CD4-positive, alpha-beta T cell (primary cell): ENCODE measurements at regions not wholly inside any gene's neighbourhood (a gene's known extent, or its start where the extent isn't known, plus 50 kb on each side); places are given as distances from the start of the nearest gene placed in this dataset.

Experiments
- ATAC-seq: fragments of 200-7000 bp; cut with Tn5 transposase; one replicate; pipeline ENCODE4 v1.10.0; 2022; ENCODE audit warnings: mild to moderate bottlenecking; ENCODE audit not compliant: poor library complexity
- CTCF ChIA-PET: fragments of 350-600 bp; sonication (Branson Sonifier 250); formaldehyde crosslinking; loops from one replicate; lab custom pipeline; 2021; ENCODE audit warnings: antibody characterized with exemption, inconsistent platforms; lab: Charles Lee
- POLR2A ChIA-PET: fragments of 350-600 bp; sonication (Branson Sonifier 250); formaldehyde crosslinking; loops from one replicate; lab custom pipeline; 2021; ENCODE audit warnings: antibody characterized with exemption, inconsistent platforms; lab: Charles Lee
- DNase-seq, 14 experiments: peaks; one replicate each; pipeline ENCODE4 v3.0.0-alpha.2; 2013 to 2020; ENCODE audit warnings: mixed read lengths in 2 of 14
- H3K27ac ChIP-seq, 2 donors: one replicate each; pipeline versions ENCODE4 v1.5.1 to v1.7.0; 2013; ENCODE audit warnings: low read length in 2 of 2, low read depth in 1 of 2, mild to moderate bottlenecking in 1 of 2
- H3K27me3 ChIP-seq, 2 experiments: 1 replicate in 1 of 2; 2 replicates in 1 of 2; pipeline versions ENCODE4 v1.6.1 to v1.7.0; 2013; ENCODE audit warnings: low read length in 2 of 2, control low read depth in 1 of 2, mild to moderate bottlenecking in 1 of 2, moderate library complexity in 1 of 2; ENCODE audit not compliant: insufficient read depth in 2 of 2, control insufficient read depth in 1 of 2
- H3K36me3 ChIP-seq: one replicate; pipeline ENCODE4 v1.6.1; 2013; ENCODE audit warnings: low read length, control low read depth; ENCODE audit not compliant: insufficient read depth
- H3K4me1 ChIP-seq: one replicate; pipeline ENCODE4 v1.6.1; 2013; ENCODE audit warnings: low read length, control low read depth; ENCODE audit not compliant: insufficient read depth
- H3K4me3 ChIP-seq: one replicate; pipeline ENCODE4 v1.5.1; 2013; ENCODE audit warnings: mild to moderate bottlenecking, low read length, moderate library complexity
- H3K9me3 ChIP-seq, 2 experiments: 1 replicate in 1 of 2; 2 replicates in 1 of 2; pipeline versions ENCODE4 v1.6.1 to v1.7.0; 2013; ENCODE audit warnings: low read length in 2 of 2, mild to moderate bottlenecking in 2 of 2, control low read depth in 1 of 2, moderate library complexity in 1 of 2; ENCODE audit not compliant: control insufficient read depth in 1 of 2, insufficient read depth in 1 of 2
- H3K27ac Mint-ChIP-seq: one replicate; pipeline ENCODE4 v1.8.0; 2020; ENCODE audit warnings: mixed read lengths
- H3K27me3 Mint-ChIP-seq: one replicate; pipeline ENCODE4 v1.8.0; 2021; ENCODE audit warnings: mixed read lengths
- H3K36me3 Mint-ChIP-seq: one replicate; pipeline ENCODE4 v1.8.0; 2021; ENCODE audit warnings: low read depth, mixed read lengths
- H3K4me1 Mint-ChIP-seq: one replicate; pipeline ENCODE4 v1.8.0; 2021; ENCODE audit warnings: low read depth, mixed read lengths
- H3K4me3 Mint-ChIP-seq: one replicate; pipeline ENCODE4 v1.8.0; 2020; ENCODE audit warnings: mild to moderate bottlenecking, mixed read lengths
- H3K9me3 Mint-ChIP-seq: one replicate; pipeline ENCODE4 v1.8.0; 2020; ENCODE audit warnings: mixed read lengths
- CTCF ChIP-seq: fragments of 200-600 bp; IDR thresholded peaks from one replicate; pipeline ENCODE4 v1.8.0; 2022; ENCODE audit warnings: antibody characterized with exemption, mild to moderate bottlenecking
- intact Hi-C, 2 experiments: fragments of 100-400 bp; cut with DNase I in 1 of 2; cut with micrococcal nuclease in 1 of 2; formaldehyde crosslinking; loops; one replicate each; pipeline versions ENCODE4 v1.15.1 to v1.9.0; 2023 to 2025; cut with DNase I, micrococcal nuclease

- no peaks in the 10 kb centered on the region for H3K27me3 Mint-ChIP-seq
- CTCF ChIA-PET = no interaction called here
- Histone ChIP-seq H3K9me3 (peaks cover 7 to 14% of the 10 kb centered on the region in 2 experiments), H3K27me3 (no peaks in the 10 kb centered on the region), H3K36me3 (no peaks in the 10 kb centered on the region), H3K27ac (no peak overlapping the region), H3K4me3 (no peak overlapping the region), H3K4me1 (no peaks in the 10 kb centered on the region)
- no peaks in the 10 kb centered on the region for H3K36me3 Mint-ChIP-seq
- DNase-seq = no peak
- ATAC-seq = no peak
- no peak overlapping the region for H3K27ac Mint-ChIP-seq
- H3K4me3 Mint-ChIP-seq = no peak overlapping the region
- intact Hi-C loops = no loop called here
- POLR2A ChIA-PET = no interaction called here
- H3K4me1 Mint-ChIP-seq = no peaks in the 10 kb centered on the region
- H3K9me3 Mint-ChIP-seq = peaks cover 11% of the 10 kb centered on the region
- no peak for TF ChIP-seq CTCF
Measured at GRCh38 chr6:126264265-126264664, 75.7 kb upstream of the CENPW start.

- Histone ChIP-seq H3K36me3 (no peaks in the 10 kb centered on the region), H3K4me1 (no peaks in the 10 kb centered on the region), H3K9me3 (peaks cover 3 to 5% of the 10 kb centered on the region in 2 experiments), H3K4me3 (no peak overlapping the region), H3K27ac (no peak overlapping the region), H3K27me3 (no peaks in the 10 kb centered on the region)
- ATAC-seq (no peak), DNase-seq (no peak)
- CTCF ChIA-PET = no interaction called here
- Mint-ChIP-seq H3K27me3 (no peaks in the 10 kb centered on the region), H3K4me3 (no peak overlapping the region), H3K27ac (no peak overlapping the region), H3K4me1 (no peaks in the 10 kb centered on the region), H3K36me3 (no peaks in the 10 kb centered on the region), H3K9me3 (no peaks in the 10 kb centered on the region)
- intact Hi-C loops = no loop called here
- POLR2A ChIA-PET = no interaction called here
- no peak for TF ChIP-seq CTCF
Measured at GRCh38 chr6:126266664-126267063, 73.3 kb upstream of the CENPW start.

- CTCF ChIA-PET = no interaction called here
- Histone ChIP-seq H3K27me3 (no peaks in the 10 kb centered on the region), H3K4me3 (no peak overlapping the region), H3K27ac (no peak overlapping the region), H3K4me1 (no peaks in the 10 kb centered on the region), H3K9me3 (no peaks in the 10 kb centered on the region), H3K36me3 (no peaks in the 10 kb centered on the region)
- ATAC-seq (no peak), DNase-seq (no peak)
- no peaks in the 10 kb centered on the region for H3K4me1 Mint-ChIP-seq
- no peaks in the 10 kb centered on the region for H3K9me3 Mint-ChIP-seq
- H3K27me3 Mint-ChIP-seq = no peaks in the 10 kb centered on the region
- H3K36me3 Mint-ChIP-seq = no peaks in the 10 kb centered on the region
- H3K4me3 Mint-ChIP-seq = no peak overlapping the region
- POLR2A ChIA-PET = no interaction called here
- TF ChIP-seq CTCF = no peak
- intact Hi-C loops = no loop called here
- H3K27ac Mint-ChIP-seq = no peak overlapping the region
Measured at GRCh38 chr6:126267626-126268025, 72.3 kb upstream of the CENPW start.
